DND-41 (cell line): ENCODE measurements at regions not wholly inside any gene's neighbourhood (a gene's known extent, or its start where the extent isn't known, plus 50 kb on each side); places are given as distances from the start of the nearest gene placed in this dataset.

ENCODE experiments used
- CTCF ChIP-seq: IDR thresholded peaks from 2 replicates; pipeline ENCODE4 v1.5.1; 2012; ENCODE audit warnings: borderline replicate concordance, low read length, moderate library complexity, mild to moderate bottlenecking; ENCODE audit not compliant: poor library complexity, severe bottlenecking; ENCODE audit errors: extremely low read depth
- EZH2 ChIP-seq: IDR thresholded peaks from 3 replicates; pipeline ENCODE4 v1.6.1; 2012; ENCODE audit warnings: borderline replicate concordance, low read depth, mild to moderate bottlenecking, moderate library complexity, low read length, inconsistent platforms; ENCODE audit not compliant: severe bottlenecking

GRCh38 chr14:49447540-49448107 is 138.6 kb downstream of the RPS29 start:
- no peak for TF ChIP-seq CTCF
- TF ChIP-seq EZH2, result no peak
